ENCODE measurements at regions not wholly inside any gene's neighbourhood (a gene's known extent, or its start where the extent isn't known, plus 50 kb on each side); places are given as distances from the start of the nearest gene placed in this dataset.

GRCh38 chr10:78620985-78621799, 447.6 kb upstream of the ZMIZ1 start:
- no peaks in the 10 kb centered on the region for H3K79me1 ChIP-seq (ENCODE audit: low read depth, low read length)
- H3K27ac ChIP-seq (replicated peaks; ENCODE audit: low read length) = no peak overlapping the region
- no peaks in the 10 kb centered on the region for H3K27me3 ChIP-seq (ENCODE audit: control insufficient read depth in 3 of 3, insufficient read depth in 3 of 3, low read depth in 1 of 3, low read length in 3 of 3)
- no peak overlapping the region for H3K14ac ChIP-seq (ENCODE audit: low read length)
- no peak overlapping the region for H2BK12ac ChIP-seq (ENCODE audit: low read length)
- H4K91ac ChIP-seq (ENCODE audit: low read depth, low read length, poor library complexity) = no peak overlapping the region
- H3K23ac ChIP-seq (ENCODE audit: low read depth, low read length, poor library complexity) = no peak overlapping the region
- no CpG with 5 or more reads among the region's 9 CpGs for WGBS, 2 donors (ENCODE audit: extremely low coverage in 2 of 2, insufficient read length in 2 of 2, insufficient replicate concordance in 1 of 2)
- no peak overlapping the region for H4K8ac ChIP-seq (ENCODE audit: low read depth, low read length)
- H3K4me3 ChIP-seq (ENCODE audit: low read length in 2 of 2) = no peak overlapping the region
- no peak overlapping the region for H3K9ac ChIP-seq (ENCODE audit: low read depth, low read length, poor library complexity)
- peaks cover 3 to 13% of the 10 kb centered on the region in 2 donors for H3K4me1 ChIP-seq (ENCODE audit: control insufficient read depth in 2 of 2, insufficient read depth in 1 of 2, low read depth in 1 of 2, low read length in 2 of 2)
- no peak overlapping the region for H3K4ac ChIP-seq (ENCODE audit: low read length)
- no peak overlapping the region for H2BK120ac ChIP-seq (ENCODE audit: low read depth, low read length)
- H2BK5ac ChIP-seq (ENCODE audit: low read length) = peak overlapping the region; percentile 27
- no peak overlapping the region for H2AFZ ChIP-seq (ENCODE audit: low read length)
- peak overlapping the region; percentile 73 for H3K18ac ChIP-seq (ENCODE audit: low read length)
- DNase-seq (ENCODE audit: low spot score) = no peak
- H2BK15ac ChIP-seq (ENCODE audit: low read length) = no peak overlapping the region
- H3K36me3 ChIP-seq (replicated peaks in 1 of 2; ENCODE audit: control insufficient read depth in 2 of 2, insufficient read depth in 2 of 2, low read length in 2 of 2) = no peaks in the 10 kb centered on the region
- no peaks in the 10 kb centered on the region for H3K9me3 ChIP-seq (replicated peaks in 1 of 2; ENCODE audit: control insufficient read depth in 2 of 2, insufficient read depth in 1 of 2, low read depth in 1 of 2, low read length in 2 of 2)
- H2AK5ac ChIP-seq (ENCODE audit: low read depth, low read length) = no peak overlapping the region
- H3K4me2 ChIP-seq (ENCODE audit: insufficient read depth, low read length, poor library complexity, severe bottlenecking) = no peak overlapping the region

GRCh38 chr10:78623578-78624215, 445.1 kb upstream of the ZMIZ1 start:
- Histone ChIP-seq H4K8ac (ENCODE audit: low read depth, low read length) (no peak overlapping the region), H3K27ac (replicated peaks; ENCODE audit: low read length) (no peak overlapping the region), H4K91ac (ENCODE audit: low read depth, low read length, poor library complexity) (no peak overlapping the region), H2AFZ (ENCODE audit: low read length) (no peak overlapping the region), H3K4me3 (ENCODE audit: low read length in 2 of 2) (no peak overlapping the region), H3K9ac (ENCODE audit: low read depth, low read length, poor library complexity) (no peak overlapping the region), H3K4me2 (ENCODE audit: insufficient read depth, low read length, poor library complexity, severe bottlenecking) (no peak overlapping the region), H3K9me3 (replicated peaks in 1 of 2; ENCODE audit: control insufficient read depth in 2 of 2, insufficient read depth in 1 of 2, low read depth in 1 of 2, low read length in 2 of 2) (no peaks in the 10 kb centered on the region), H3K27me3 (ENCODE audit: control insufficient read depth in 3 of 3, insufficient read depth in 3 of 3, low read depth in 1 of 3, low read length in 3 of 3) (peaks cover 0 to 2% (median 0%) of the 10 kb centered on the region in 3 experiments), H3K14ac (ENCODE audit: low read length) (no peak overlapping the region), H3K4ac (ENCODE audit: low read length) (no peak overlapping the region), H2BK120ac (ENCODE audit: low read depth, low read length) (no peak overlapping the region), H3K4me1 (ENCODE audit: control insufficient read depth in 2 of 2, insufficient read depth in 1 of 2, low read depth in 1 of 2, low read length in 2 of 2) (peaks cover 11 to 17% of the 10 kb centered on the region in 2 donors), H3K18ac (ENCODE audit: low read length) (no peak overlapping the region), H3K36me3 (replicated peaks in 1 of 2; ENCODE audit: control insufficient read depth in 2 of 2, insufficient read depth in 2 of 2, low read length in 2 of 2) (no peaks in the 10 kb centered on the region), H3K79me1 (ENCODE audit: low read depth, low read length) (no peaks in the 10 kb centered on the region), H3K23ac (ENCODE audit: low read depth, low read length, poor library complexity) (no peak overlapping the region), H2AK5ac (ENCODE audit: low read depth, low read length) (no peak overlapping the region), H2BK5ac (ENCODE audit: low read length) (no peak overlapping the region), H2BK15ac (ENCODE audit: low read length) (no peak overlapping the region), H2BK12ac (ENCODE audit: low read length) (no peak overlapping the region)
- WGBS, 2 donors (ENCODE audit: extremely low coverage in 2 of 2, insufficient read length in 2 of 2, insufficient replicate concordance in 1 of 2) = no CpG with 5 or more reads among the region's 4 CpGs
- no peak for DNase-seq (ENCODE audit: low spot score)

GRCh38 chr10:78624791-78625190, 444.0 kb upstream of the ZMIZ1 start:
- Histone ChIP-seq H3K9ac (ENCODE audit: low read depth, low read length, poor library complexity) (no peak overlapping the region), H2BK120ac (ENCODE audit: low read depth, low read length) (no peak overlapping the region), H2AFZ (ENCODE audit: low read length) (no peak overlapping the region), H3K4ac (ENCODE audit: low read length) (no peak overlapping the region), H3K36me3 (replicated peaks in 1 of 2; ENCODE audit: control insufficient read depth in 2 of 2, insufficient read depth in 2 of 2, low read length in 2 of 2) (no peaks in the 10 kb centered on the region), H4K91ac (ENCODE audit: low read depth, low read length, poor library complexity) (no peak overlapping the region), H3K79me1 (ENCODE audit: low read depth, low read length) (no peaks in the 10 kb centered on the region), H3K9me3 (replicated peaks in 1 of 2; ENCODE audit: control insufficient read depth in 2 of 2, insufficient read depth in 1 of 2, low read depth in 1 of 2, low read length in 2 of 2) (no peaks in the 10 kb centered on the region), H3K4me3 (ENCODE audit: low read length in 2 of 2) (no peak overlapping the region), H2AK5ac (ENCODE audit: low read depth, low read length) (no peak overlapping the region), H2BK12ac (ENCODE audit: low read length) (no peak overlapping the region), H3K14ac (ENCODE audit: low read length) (no peak overlapping the region), H3K4me1 (ENCODE audit: control insufficient read depth in 2 of 2, insufficient read depth in 1 of 2, low read depth in 1 of 2, low read length in 2 of 2) (peaks cover 9 to 10% of the 10 kb centered on the region in 2 donors), H3K27me3 (ENCODE audit: control insufficient read depth in 3 of 3, insufficient read depth in 3 of 3, low read depth in 1 of 3, low read length in 3 of 3) (peaks cover 0 to 2% (median 0%) of the 10 kb centered on the region in 3 experiments), H3K27ac (replicated peaks; ENCODE audit: low read length) (no peak overlapping the region), H3K18ac (ENCODE audit: low read length) (no peak overlapping the region), H2BK5ac (ENCODE audit: low read length) (no peak overlapping the region), H2BK15ac (ENCODE audit: low read length) (no peak overlapping the region), H3K23ac (ENCODE audit: low read depth, low read length, poor library complexity) (no peak overlapping the region), H3K4me2 (ENCODE audit: insufficient read depth, low read length, poor library complexity, severe bottlenecking) (no peak overlapping the region), H4K8ac (ENCODE audit: low read depth, low read length) (no peak overlapping the region)
- no CpG with 5 or more reads among the region's 2 CpGs for WGBS, 2 donors (ENCODE audit: extremely low coverage in 2 of 2, insufficient read length in 2 of 2, insufficient replicate concordance in 1 of 2)
- DNase-seq (ENCODE audit: low spot score) = no peak

GRCh38 chr10:78626471-78626870, 442.3 kb upstream of the ZMIZ1 start:
- H3K27me3 ChIP-seq (ENCODE audit: control insufficient read depth in 3 of 3, insufficient read depth in 3 of 3, low read depth in 1 of 3, low read length in 3 of 3) = peaks cover 0 to 2% (median 0%) of the 10 kb centered on the region in 3 experiments
- peak; percentile 30 for DNase-seq (ENCODE audit: low spot score)

More at GRCh38 chr10:78626471-78626870, 442.3 kb upstream of the ZMIZ1 start:
- Histone ChIP-seq H3K9ac (ENCODE audit: low read depth, low read length, poor library complexity) (no peak overlapping the region), H4K91ac (ENCODE audit: low read depth, low read length, poor library complexity) (no peak overlapping the region), H2BK12ac (ENCODE audit: low read length) (no peak overlapping the region), H2BK15ac (ENCODE audit: low read length) (no peak overlapping the region), H3K4me2 (ENCODE audit: insufficient read depth, low read length, poor library complexity, severe bottlenecking) (no peak overlapping the region), H3K4me1 (ENCODE audit: control insufficient read depth in 2 of 2, insufficient read depth in 1 of 2, low read depth in 1 of 2, low read length in 2 of 2) (peaks cover 8 to 10% of the 10 kb centered on the region in 2 donors), H2AK5ac (ENCODE audit: low read depth, low read length) (no peak overlapping the region), H3K27ac (replicated peaks; ENCODE audit: low read length) (no peak overlapping the region), H3K4ac (ENCODE audit: low read length) (no peak overlapping the region), H3K14ac (ENCODE audit: low read length) (no peak overlapping the region), H2BK120ac (ENCODE audit: low read depth, low read length) (no peak overlapping the region), H2BK5ac (ENCODE audit: low read length) (no peak overlapping the region), H3K18ac (ENCODE audit: low read length) (peak overlapping the region; percentile 90), H3K23ac (ENCODE audit: low read depth, low read length, poor library complexity) (no peak overlapping the region), H3K4me3 (ENCODE audit: low read length in 2 of 2) (no peak overlapping the region), H3K36me3 (replicated peaks in 1 of 2; ENCODE audit: control insufficient read depth in 2 of 2, insufficient read depth in 2 of 2, low read length in 2 of 2) (no peaks in the 10 kb centered on the region), H2AFZ (ENCODE audit: low read length) (peak overlapping the region; percentile 77), H3K79me1 (ENCODE audit: low read depth, low read length) (no peaks in the 10 kb centered on the region), H3K9me3 (replicated peaks in 1 of 2; ENCODE audit: control insufficient read depth in 2 of 2, insufficient read depth in 1 of 2, low read depth in 1 of 2, low read length in 2 of 2) (no peaks in the 10 kb centered on the region), H4K8ac (ENCODE audit: low read depth, low read length) (no peak overlapping the region)
- no CpG with 5 or more reads among the region's 10 CpGs for WGBS, 2 donors (ENCODE audit: extremely low coverage in 2 of 2, insufficient read length in 2 of 2, insufficient replicate concordance in 1 of 2)

Data from neuronal stem cell (in vitro differentiated cells).